Vagina (tissue), 2 donors: ENCODE measurements at regions not wholly inside any gene's neighbourhood (a gene's known extent, or its start where the extent isn't known, plus 50 kb on each side); places are given as distances from the start of the nearest gene placed in this dataset.

Experiments
- DNase-seq, 2 donors: peaks; one replicate each; pipeline ENCODE4 v3.0.0-alpha.2; 2017; ENCODE audit errors: extremely low spot score in 2 of 2
- H3K27ac ChIP-seq: fragments of 200-600 bp; sonication (generic); one replicate; pipeline ENCODE4 v1.5.1; 2019
- H3K27me3 ChIP-seq: fragments of 200-600 bp; sonication (generic); one replicate; pipeline ENCODE4 v1.5.1; 2019
- H3K36me3 ChIP-seq, 2 donors: fragments of 200-600 bp; sonication (generic); one replicate each; pipeline ENCODE4 v1.5.1; 2017 to 2019
- H3K4me1 ChIP-seq: fragments of 200-600 bp; sonication (generic); one replicate; pipeline ENCODE4 v1.5.1; 2019
- H3K4me3 ChIP-seq, 2 donors: fragments of 200-600 bp; sonication (generic); 1 replicate in 1 of 2; 2 replicates in 1 of 2; pipeline ENCODE4 v1.5.1; 2016 to 2019
- H3K9me3 ChIP-seq: fragments of 200-600 bp; sonication (generic); one replicate; pipeline ENCODE4 v1.5.1; 2019
- POLR2A ChIP-seq, 2 donors: fragments of 450-650 bp; IDR thresholded peaks; one replicate each; pipeline ENCODE4 v1.6.1; 2017; ENCODE audit warnings: antibody characterized with exemption in 2 of 2, mild to moderate bottlenecking in 2 of 2, moderate library complexity in 2 of 2
- POLR2AphosphoS5 ChIP-seq, 2 donors: sonication (generic); formaldehyde crosslinking; IDR thresholded peaks; one replicate each; pipeline ENCODE4 v1.9.0; 2017; ENCODE audit warnings: antibody characterized with exemption in 2 of 2, mild to moderate bottlenecking in 2 of 2, low read depth in 1 of 2; ENCODE audit not compliant: insufficient read depth in 1 of 2
- intact Hi-C: fragments of 100-400 bp; cut with DNase I; formaldehyde crosslinking; loops from one replicate; pipeline ENCODE4 v1.15.1; 2023
- TF ChIP-seq, protein P1 (sequence below), 3 experiments: fragments of 450-650 bp in 2 of 3; fragments of 200-600 bp in 1 of 3; sonication (generic) in 1 of 3; IDR thresholded peaks; one replicate each; pipeline ENCODE4 v1.5.1; 2017 to 2019; ENCODE audit warnings: antibody characterized with exemption in 3 of 3, mild to moderate bottlenecking in 2 of 3, moderate library complexity in 2 of 3

DNA sequence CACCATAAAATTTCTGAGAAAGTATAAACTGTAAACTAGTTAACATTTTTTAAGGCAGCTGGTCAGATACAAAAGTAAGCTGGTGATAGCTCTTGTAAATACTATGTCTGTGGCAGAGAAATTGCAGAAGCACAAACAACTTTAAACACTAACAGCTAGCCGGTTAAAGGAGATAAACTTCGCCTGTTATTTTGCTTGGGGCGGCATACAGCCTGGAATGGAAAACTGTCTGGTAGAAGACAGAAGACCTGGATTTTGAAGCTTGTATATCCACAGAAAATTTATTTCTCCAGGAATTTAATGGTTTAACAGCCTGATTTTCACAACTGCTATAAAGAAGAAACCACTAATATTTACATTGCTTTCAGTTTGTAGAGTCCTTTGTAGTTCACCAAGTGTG lies 65.3 kb upstream of the FIBIN start:
- Histone ChIP-seq H3K27ac (no peak overlapping the region), H3K27me3 (no peaks in the 10 kb centered on the region), H3K36me3 (no peaks in the 10 kb centered on the region), H3K9me3 (no peaks in the 10 kb centered on the region), H3K4me3 (no peak overlapping the region), H3K4me1 (peaks cover 15% of the 10 kb centered on the region)
- DNase-seq, result no peak
- intact Hi-C loops, result no loop called here
- TF ChIP-seq, protein P1, sequence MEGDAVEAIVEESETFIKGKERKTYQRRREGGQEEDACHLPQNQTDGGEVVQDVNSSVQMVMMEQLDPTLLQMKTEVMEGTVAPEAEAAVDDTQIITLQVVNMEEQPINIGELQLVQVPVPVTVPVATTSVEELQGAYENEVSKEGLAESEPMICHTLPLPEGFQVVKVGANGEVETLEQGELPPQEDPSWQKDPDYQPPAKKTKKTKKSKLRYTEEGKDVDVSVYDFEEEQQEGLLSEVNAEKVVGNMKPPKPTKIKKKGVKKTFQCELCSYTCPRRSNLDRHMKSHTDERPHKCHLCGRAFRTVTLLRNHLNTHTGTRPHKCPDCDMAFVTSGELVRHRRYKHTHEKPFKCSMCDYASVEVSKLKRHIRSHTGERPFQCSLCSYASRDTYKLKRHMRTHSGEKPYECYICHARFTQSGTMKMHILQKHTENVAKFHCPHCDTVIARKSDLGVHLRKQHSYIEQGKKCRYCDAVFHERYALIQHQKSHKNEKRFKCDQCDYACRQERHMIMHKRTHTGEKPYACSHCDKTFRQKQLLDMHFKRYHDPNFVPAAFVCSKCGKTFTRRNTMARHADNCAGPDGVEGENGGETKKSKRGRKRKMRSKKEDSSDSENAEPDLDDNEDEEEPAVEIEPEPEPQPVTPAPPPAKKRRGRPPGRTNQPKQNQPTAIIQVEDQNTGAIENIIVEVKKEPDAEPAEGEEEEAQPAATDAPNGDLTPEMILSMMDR (IDR thresholded peaks at IDR 0.05), result no peak
- no peak for TF ChIP-seq POLR2A (IDR thresholded peaks at IDR 0.05)
- TF ChIP-seq POLR2AphosphoS5 (IDR thresholded peaks at IDR 0.05; ENCODE audit: insufficient read depth in 1 of 2, low read depth in 1 of 2), result no peak

DNA sequence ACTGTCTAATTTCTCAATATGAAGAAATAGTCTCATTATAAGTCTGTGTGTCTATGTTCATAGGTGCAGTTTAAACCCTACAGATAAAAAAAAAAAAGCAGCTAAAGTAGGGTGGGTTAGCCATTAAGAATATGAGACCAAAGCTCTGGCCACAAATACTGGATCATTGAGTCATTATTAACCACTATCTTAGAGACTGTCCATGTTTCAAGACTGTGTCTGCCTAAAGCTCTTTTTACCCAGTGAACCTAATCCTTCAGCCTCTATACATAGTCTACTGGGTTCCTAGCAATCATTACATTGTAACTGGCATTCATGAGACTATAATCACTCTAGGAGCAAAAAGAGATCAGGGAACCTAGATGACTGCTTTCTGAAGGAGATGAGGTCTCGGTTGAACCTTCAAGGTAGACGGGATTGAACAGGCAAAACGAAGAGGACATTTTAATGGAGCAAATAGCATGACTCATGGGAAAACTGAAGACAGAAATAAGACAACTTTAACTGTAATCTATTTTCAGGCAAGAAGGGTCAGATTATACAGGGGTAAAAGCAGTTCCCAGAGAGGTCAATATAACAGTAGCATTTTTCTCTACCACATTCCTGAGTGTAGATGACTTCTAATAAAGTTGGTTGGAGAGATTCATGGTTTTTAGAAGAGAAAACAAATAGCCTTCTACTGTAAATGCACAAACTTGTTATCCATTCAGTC lies 64.0 kb upstream of the FIBIN start:
- H3K27ac ChIP-seq, result peak overlapping the region; percentile 14
- H3K9me3 ChIP-seq, result no peaks in the 10 kb centered on the region
- no peak for DNase-seq
- no peaks in the 10 kb centered on the region for H3K36me3 ChIP-seq
- peaks cover 15% of the 10 kb centered on the region for H3K4me1 ChIP-seq
- H3K4me3 ChIP-seq, result no peak overlapping the region
- TF ChIP-seq POLR2AphosphoS5 (IDR thresholded peaks at IDR 0.05; ENCODE audit: insufficient read depth in 1 of 2, low read depth in 1 of 2) (no peak), POLR2A (IDR thresholded peaks at IDR 0.05) (no peak)
- TF ChIP-seq, protein P1 (IDR thresholded peaks at IDR 0.05), result no peak
- intact Hi-C loops, result no loop called here
- H3K27me3 ChIP-seq, result no peaks in the 10 kb centered on the region

DNA sequence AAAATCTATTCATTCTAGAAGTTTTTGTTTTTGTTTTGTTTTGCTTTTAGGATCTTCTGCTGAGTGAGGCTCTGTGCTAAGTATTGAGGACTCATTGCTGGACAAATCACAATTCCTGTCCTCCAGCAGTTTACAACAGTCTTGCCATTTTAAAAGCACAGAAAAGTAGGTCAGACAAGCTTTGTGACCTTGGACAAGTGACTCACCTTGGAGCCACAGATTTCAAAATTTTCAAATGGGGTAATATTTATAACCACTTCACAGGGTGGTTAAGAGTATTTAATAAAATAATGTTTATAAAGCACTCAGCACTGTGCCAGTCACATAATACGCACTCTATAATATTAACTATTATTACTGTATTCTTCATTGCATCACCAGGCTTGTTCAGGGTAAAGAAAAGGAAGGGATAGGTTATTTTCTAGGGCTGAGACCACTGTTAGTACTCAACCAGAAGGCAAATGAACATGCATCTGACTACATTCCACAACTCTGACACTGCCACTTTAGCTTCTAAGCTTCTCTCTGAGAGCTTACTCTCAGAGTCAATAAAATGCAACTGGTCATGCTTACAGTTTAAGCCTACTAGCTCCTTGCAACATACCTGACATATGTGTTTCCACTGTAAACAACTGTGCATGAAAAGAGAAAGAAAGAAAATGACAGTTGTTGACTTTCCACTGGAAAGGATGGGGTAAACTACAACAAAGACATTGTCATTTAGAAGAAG lies 63.2 kb upstream of the FIBIN start:
- DNase-seq, result no peak
- H3K27ac ChIP-seq, result peak overlapping the region; percentile 14
- H3K36me3 ChIP-seq, result no peaks in the 10 kb centered on the region
- intact Hi-C loops, result no loop called here
- H3K4me1 ChIP-seq, result peaks cover 15% of the 10 kb centered on the region
- H3K9me3 ChIP-seq, result no peaks in the 10 kb centered on the region
- TF ChIP-seq, protein P1 (IDR thresholded peaks at IDR 0.05), result no peak
- TF ChIP-seq POLR2A (IDR thresholded peaks at IDR 0.05) (no peak), POLR2AphosphoS5 (IDR thresholded peaks at IDR 0.05; ENCODE audit: insufficient read depth in 1 of 2, low read depth in 1 of 2) (no peak)
- H3K4me3 ChIP-seq, result no peak overlapping the region
- no peaks in the 10 kb centered on the region for H3K27me3 ChIP-seq

DNA sequence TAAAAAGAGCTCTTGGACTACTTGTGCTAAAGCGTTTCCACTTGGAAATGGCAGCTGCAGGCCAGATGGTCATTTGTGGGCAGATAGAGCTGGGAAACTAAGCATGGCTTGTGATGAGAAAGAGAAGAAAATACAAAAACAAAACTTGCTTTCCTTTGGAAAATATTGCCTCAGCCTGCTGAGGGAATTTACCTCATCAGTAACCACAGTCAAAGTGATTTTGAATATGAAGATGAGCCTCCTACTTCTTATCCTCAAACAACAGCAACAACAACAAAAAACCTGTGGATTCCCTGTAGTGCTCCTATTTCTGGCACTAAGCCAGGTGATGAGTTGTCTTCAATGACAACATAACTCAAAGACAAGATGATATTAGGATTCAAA lies 62.7 kb upstream of the FIBIN start:
- Histone ChIP-seq H3K4me3 (no peak overlapping the region), H3K4me1 (peaks cover 15% of the 10 kb centered on the region), H3K27me3 (no peaks in the 10 kb centered on the region), H3K9me3 (no peaks in the 10 kb centered on the region), H3K36me3 (no peaks in the 10 kb centered on the region), H3K27ac (peak overlapping the region; percentile 14)
- TF ChIP-seq POLR2AphosphoS5 (IDR thresholded peaks at IDR 0.05; ENCODE audit: insufficient read depth in 1 of 2, low read depth in 1 of 2), result no peak
- no peak for TF ChIP-seq POLR2A (IDR thresholded peaks at IDR 0.05)
- TF ChIP-seq, protein P1 (IDR thresholded peaks at IDR 0.05), result no peak
- intact Hi-C loops, result no loop called here
- no peak for DNase-seq

DNA sequence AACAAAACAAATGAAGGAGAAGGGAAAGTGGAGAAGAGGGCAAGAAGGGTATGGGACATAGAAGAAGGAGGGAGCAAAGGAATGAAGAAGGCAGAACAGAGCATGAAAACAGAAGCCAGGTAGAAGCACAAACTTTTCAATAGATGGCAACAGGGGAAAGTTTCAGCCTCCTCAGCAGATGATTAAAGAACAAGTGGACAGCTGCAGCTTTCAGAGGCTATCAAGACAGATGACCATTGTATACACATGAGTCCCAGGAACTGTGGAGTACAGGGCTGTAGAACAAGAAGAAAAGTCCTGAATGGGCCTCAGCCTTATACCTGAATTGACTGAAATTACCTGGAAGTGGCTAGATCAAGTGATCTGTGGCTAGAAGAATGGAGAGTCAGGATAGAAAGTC lies 62.0 kb upstream of the FIBIN start:
- Histone ChIP-seq H3K27me3 (no peaks in the 10 kb centered on the region), H3K9me3 (no peaks in the 10 kb centered on the region), H3K36me3 (no peaks in the 10 kb centered on the region), H3K4me1 (peaks cover 15% of the 10 kb centered on the region), H3K4me3 (no peak overlapping the region), H3K27ac (peak overlapping the region; percentile 14)
- TF ChIP-seq POLR2AphosphoS5 (IDR thresholded peaks at IDR 0.05; ENCODE audit: insufficient read depth in 1 of 2, low read depth in 1 of 2), result no peak
- no peak for TF ChIP-seq POLR2A (IDR thresholded peaks at IDR 0.05)
- TF ChIP-seq, protein P1 (IDR thresholded peaks at IDR 0.05), result no peak
- DNase-seq, result no peak
- intact Hi-C loops, result no loop called here
